ENCODE measurements at regions not wholly inside any gene's neighbourhood (a gene's known extent, or its start where the extent isn't known, plus 50 kb on each side); places are given as distances from the start of the nearest gene placed in this dataset.
A peak's percentile ranks its signal among the peaks of the same experiment; 100 is the strongest.
"Not testable (repeated sequence)": the region's sequence is repeated elsewhere in the genome, so short reads cannot be mapped to it uniquely, and the experiment has no call there.

GRCh38 chr1:65063025-65063424 lies 85.0 kb upstream of the AK4 start:
- DNase-seq, result no peak

- DNase-seq, result no peak
Observed at GRCh38 chr1:65064981-65065380, 83.0 kb upstream of the AK4 start.

- no peak for DNase-seq
Observed at GRCh38 chr1:65065524-65066418, 82.2 kb upstream of the AK4 start.

- DNase-seq, result no peak
Observed at GRCh38 chr1:65066419-65066765, 81.6 kb upstream of the AK4 start.

- peak; percentile 63 for DNase-seq
Observed at GRCh38 chr1:65066766-65067490, 81.1 kb upstream of the AK4 start.

- DNase-seq, result peak; percentile 34
Observed at GRCh38 chr1:65067491-65068201, 80.4 kb upstream of the AK4 start.

- DNase-seq, result no peak
Observed at GRCh38 chr1:65068202-65069010, 79.6 kb upstream of the AK4 start.

GRCh38 chr1:65069011-65069565 lies 78.9 kb upstream of the AK4 start:
- no peak for DNase-seq

GRCh38 chr1:65072845-65073244 lies 75.2 kb upstream of the AK4 start:
- no peak for DNase-seq

- peak; percentile 33 for DNase-seq
Observed at GRCh38 chr1:65075123-65075976, 72.7 kb upstream of the AK4 start.

GRCh38 chr1:65077369-65077768 lies 70.6 kb upstream of the AK4 start:
- no peak for DNase-seq

GRCh38 chr1:65079941-65080340 lies 68.1 kb upstream of the AK4 start:
- no peak for DNase-seq

- no peak for DNase-seq
Observed at GRCh38 chr1:65082346-65083040, 65.5 kb upstream of the AK4 start.

GRCh38 chr1:65083263-65083896 lies 64.6 kb upstream of the AK4 start:
- no peak for DNase-seq

GRCh38 chr1:65084066-65084465 lies 63.9 kb upstream of the AK4 start:
- no peak for DNase-seq

- DNase-seq, result not testable (repeated sequence)
Observed at GRCh38 chr1:65087519-65087918, 60.5 kb upstream of the AK4 start.

- DNase-seq, result no peak
Observed at GRCh38 chr1:65090406-65090805, 57.6 kb upstream of the AK4 start.

- DNase-seq, result no peak
Observed at GRCh38 chr1:65092691-65093090, 55.3 kb upstream of the AK4 start.

GRCh38 chr1:65097076-65097475 lies 50.9 kb upstream of the AK4 start:
- DNase-seq, result no peak
